GM06990 (cell line): ENCODE measurements at regions not wholly inside any gene's neighbourhood (a gene's known extent, or its start where the extent isn't known, plus 50 kb on each side); places are given as distances from the start of the nearest gene placed in this dataset.

Experiments used
- DNase-seq: peaks from one replicate; pipeline ENCODE4 v3.0.0-alpha.2; 2011; ENCODE audit not compliant: insufficient read length; ENCODE audit errors: extremely low read depth
- H3K27me3 ChIP-seq: replicated peaks from 2 replicates; pipeline ENCODE4 v1.6.0; 2011; ENCODE audit warnings: low read length; ENCODE audit not compliant: control insufficient read depth, insufficient read depth
- H3K36me3 ChIP-seq: 2 replicates; pipeline ENCODE4 v1.5.1; 2011; ENCODE audit warnings: low read length; ENCODE audit not compliant: control insufficient read depth, insufficient read depth
- H3K4me3 ChIP-seq: replicated peaks from 2 replicates; pipeline ENCODE4 v1.5.1; 2011; ENCODE audit warnings: low read depth, mild to moderate bottlenecking, control low read depth, low read length
- TF ChIP-seq, protein P1 (sequence below): IDR thresholded peaks from 2 replicates; pipeline ENCODE4 v1.5.1; 2011; ENCODE audit warnings: low read length, control low read depth, mild to moderate bottlenecking, inconsistent platforms; ENCODE audit not compliant: insufficient read depth, poor library complexity, severe bottlenecking

DNA sequence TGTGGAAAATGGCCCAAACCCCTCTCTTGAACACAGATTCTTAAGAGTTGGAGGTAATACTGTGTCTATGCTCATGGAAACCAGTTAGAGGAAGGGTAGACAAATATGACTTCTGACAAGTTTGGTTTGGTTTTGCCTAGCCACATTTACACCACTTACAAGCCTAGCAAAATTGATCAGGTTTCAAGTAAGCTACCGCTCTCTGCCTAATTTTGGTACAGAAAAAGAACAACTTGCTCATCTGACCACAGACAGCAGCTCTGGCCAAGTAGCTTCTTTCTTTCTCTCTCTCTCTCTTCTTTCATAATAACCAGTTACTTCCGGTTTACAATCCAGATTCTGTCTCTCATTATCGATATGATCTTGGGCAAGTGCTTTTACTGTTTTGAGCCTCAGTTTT lies 260.0 kb downstream of the GLUD2 start:
- no peak overlapping the region for H3K4me3 ChIP-seq
- TF ChIP-seq, protein P1, sequence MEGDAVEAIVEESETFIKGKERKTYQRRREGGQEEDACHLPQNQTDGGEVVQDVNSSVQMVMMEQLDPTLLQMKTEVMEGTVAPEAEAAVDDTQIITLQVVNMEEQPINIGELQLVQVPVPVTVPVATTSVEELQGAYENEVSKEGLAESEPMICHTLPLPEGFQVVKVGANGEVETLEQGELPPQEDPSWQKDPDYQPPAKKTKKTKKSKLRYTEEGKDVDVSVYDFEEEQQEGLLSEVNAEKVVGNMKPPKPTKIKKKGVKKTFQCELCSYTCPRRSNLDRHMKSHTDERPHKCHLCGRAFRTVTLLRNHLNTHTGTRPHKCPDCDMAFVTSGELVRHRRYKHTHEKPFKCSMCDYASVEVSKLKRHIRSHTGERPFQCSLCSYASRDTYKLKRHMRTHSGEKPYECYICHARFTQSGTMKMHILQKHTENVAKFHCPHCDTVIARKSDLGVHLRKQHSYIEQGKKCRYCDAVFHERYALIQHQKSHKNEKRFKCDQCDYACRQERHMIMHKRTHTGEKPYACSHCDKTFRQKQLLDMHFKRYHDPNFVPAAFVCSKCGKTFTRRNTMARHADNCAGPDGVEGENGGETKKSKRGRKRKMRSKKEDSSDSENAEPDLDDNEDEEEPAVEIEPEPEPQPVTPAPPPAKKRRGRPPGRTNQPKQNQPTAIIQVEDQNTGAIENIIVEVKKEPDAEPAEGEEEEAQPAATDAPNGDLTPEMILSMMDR, result no peak
- DNase-seq, result peak; percentile 50
- no peaks in the 10 kb centered on the region for H3K36me3 ChIP-seq
- H3K27me3 ChIP-seq, result no peaks in the 10 kb centered on the region

DNA sequence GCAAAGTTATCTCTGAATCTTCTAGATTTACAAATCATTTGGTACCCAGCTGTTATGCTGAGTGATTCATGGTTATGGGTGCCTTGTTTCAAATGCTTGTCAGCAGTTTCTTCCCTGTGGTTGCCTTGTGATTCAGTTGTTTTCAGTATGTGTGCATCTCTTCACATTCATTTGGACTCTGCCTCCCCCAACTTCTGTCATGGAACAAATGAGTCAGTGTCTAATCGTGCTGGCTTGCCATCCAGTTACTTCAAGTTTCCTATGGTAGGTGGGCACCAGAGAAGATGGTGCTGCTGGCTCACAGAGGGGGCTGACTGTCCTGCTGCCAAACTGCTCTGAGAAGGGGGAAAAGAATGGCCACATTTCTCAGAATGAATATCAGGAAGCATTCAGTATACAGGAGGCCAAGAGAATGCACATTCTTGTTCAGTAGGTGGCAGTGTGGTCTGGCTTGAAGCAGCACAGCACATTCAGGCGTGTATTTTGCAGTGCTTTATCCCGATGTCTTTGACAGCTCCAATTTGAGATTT lies 260.9 kb downstream of the GLUD2 start:
- H3K36me3 ChIP-seq, result no peaks in the 10 kb centered on the region
- DNase-seq, result peak; percentile 41
- H3K27me3 ChIP-seq, result no peaks in the 10 kb centered on the region
- TF ChIP-seq, protein P1, result peak; percentile 45
- H3K4me3 ChIP-seq, result no peak overlapping the region

DNA sequence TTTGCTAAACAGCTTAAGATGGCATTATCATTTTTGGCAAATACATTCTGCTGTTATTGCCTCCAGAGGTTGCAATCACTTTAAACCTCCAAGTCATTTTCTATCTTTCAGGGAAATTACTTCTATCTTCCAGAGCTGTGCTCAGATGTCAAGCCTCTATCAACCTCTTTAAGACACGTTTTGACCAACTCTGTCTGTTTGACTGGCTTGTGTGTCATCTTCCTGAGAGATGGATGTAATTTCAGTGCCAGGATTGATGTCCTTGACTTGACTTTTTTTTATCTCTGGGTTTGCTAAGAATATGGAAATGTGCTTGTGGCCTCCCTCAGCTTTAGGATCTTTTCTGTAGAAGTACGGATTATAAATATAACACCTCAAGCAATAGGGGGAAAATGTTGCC lies 263.4 kb downstream of the GLUD2 start:
- DNase-seq, result no peak
- Histone ChIP-seq H3K27me3 (no peaks in the 10 kb centered on the region), H3K4me3 (no peak overlapping the region), H3K36me3 (no peaks in the 10 kb centered on the region)
- TF ChIP-seq, protein P1, result no peak

DNA sequence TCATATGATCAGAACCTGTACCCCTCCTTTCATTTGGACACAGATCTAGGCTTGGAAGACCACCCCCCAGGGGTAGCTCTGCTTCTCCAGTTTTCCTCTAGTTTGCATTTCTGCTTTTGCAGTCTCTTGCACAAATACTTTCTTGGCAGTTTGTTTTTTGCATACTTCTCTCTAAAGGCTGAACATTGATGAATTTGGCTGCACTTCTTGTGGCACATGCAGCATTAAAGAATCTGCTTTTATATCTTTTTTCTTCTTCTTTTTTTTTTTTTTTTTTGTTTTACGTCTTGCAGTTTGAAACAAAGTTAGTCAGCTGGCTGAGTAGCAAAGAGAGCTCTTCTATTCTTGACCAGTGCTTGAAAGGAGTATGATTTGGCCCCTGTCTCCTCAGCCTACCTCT lies 273.0 kb downstream of the GLUD2 start:
- TF ChIP-seq, protein P1, result no peak
- no peak overlapping the region for H3K4me3 ChIP-seq
- no peaks in the 10 kb centered on the region for H3K27me3 ChIP-seq

DNA sequence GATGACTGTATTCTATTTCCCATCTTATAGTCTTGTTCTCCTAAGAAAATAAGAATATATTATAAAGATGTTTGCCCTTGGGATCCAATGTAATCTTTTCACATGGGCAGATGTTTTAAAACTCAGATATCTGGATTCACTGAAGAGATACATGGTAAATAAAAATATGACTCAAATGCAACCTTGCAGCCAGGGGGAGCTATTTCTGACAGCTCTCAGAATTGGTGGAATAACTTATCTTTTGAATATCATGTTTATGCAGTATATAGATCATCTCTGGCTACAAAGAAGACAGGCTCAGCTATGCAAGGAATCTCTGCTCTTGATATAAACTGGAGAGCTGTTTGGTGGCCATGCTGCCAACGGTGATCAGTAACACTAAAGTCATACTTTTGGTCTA lies 274.7 kb downstream of the GLUD2 start:
- TF ChIP-seq, protein P1, result peak; percentile 55
- DNase-seq, result no peak
- no peak overlapping the region for H3K4me3 ChIP-seq
- H3K27me3 ChIP-seq, result no peaks in the 10 kb centered on the region
- no peaks in the 10 kb centered on the region for H3K36me3 ChIP-seq

More for the DNA sequence above, 273.0 kb downstream of the GLUD2 start:
- no peak for DNase-seq
- H3K36me3 ChIP-seq, result no peaks in the 10 kb centered on the region

DNA sequence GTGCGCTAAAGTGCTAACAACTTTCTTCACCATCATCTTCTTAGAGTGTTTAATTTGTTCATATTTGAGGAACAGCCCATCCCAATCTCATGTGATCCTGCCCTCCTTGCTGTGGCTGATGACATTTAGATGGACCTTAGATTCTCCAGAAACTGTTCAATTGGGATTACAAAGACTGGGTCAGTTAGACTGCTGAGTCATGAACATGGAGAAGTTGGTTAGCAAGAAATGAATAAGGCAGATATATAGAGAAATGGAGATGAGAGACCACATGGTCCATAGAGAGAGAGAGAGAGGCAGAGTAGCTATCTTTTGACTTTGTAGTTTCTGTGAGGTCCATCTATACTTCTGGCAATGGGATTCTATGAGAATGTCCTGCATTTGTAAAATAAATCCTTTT lies 275.9 kb downstream of the GLUD2 start:
- no peaks in the 10 kb centered on the region for H3K36me3 ChIP-seq
- H3K4me3 ChIP-seq, result no peak overlapping the region
- TF ChIP-seq, protein P1, result no peak
- no peaks in the 10 kb centered on the region for H3K27me3 ChIP-seq
- DNase-seq, result no peak
